H9 (cell line): ENCODE measurements at regions not wholly inside any gene's neighbourhood (a gene's known extent, or its start where the extent isn't known, plus 50 kb on each side); places are given as distances from the start of the nearest gene placed in this dataset.
"Not testable (repeated sequence)": the region's sequence is repeated elsewhere in the genome, so short reads cannot be mapped to it uniquely, and the experiment has no call there.

Experiments
- DNase-seq: peaks from one replicate; pipeline ENCODE4 v3.0.0-alpha.2; 2017
- H2AFZ ChIP-seq: one replicate; pipeline ENCODE4 v1.6.1; 2013; ENCODE audit warnings: mild to moderate bottlenecking, low read length, control low read depth, moderate library complexity
- H2AK5ac ChIP-seq: 2 replicates; pipeline ENCODE4 v1.6.1; 2013; ENCODE audit warnings: low read length, control low read depth, mixed read lengths; ENCODE audit not compliant: insufficient read length
- H2BK120ac ChIP-seq: one replicate; pipeline ENCODE4 v1.6.1; 2013; ENCODE audit warnings: low read depth, mild to moderate bottlenecking, low read length, control low read depth, inconsistent platforms; ENCODE audit not compliant: poor library complexity, severe bottlenecking
- H2BK12ac ChIP-seq: 2 replicates; pipeline ENCODE4 v1.6.1; 2013; ENCODE audit warnings: low read length, control low read depth, mixed read lengths, low read depth; ENCODE audit not compliant: insufficient read length
- H2BK15ac ChIP-seq: 2 replicates; pipeline ENCODE4 v1.6.1; 2013; ENCODE audit warnings: low read depth, low read length, control low read depth
- H2BK20ac ChIP-seq: one replicate; pipeline ENCODE4 v1.6.1; 2013; ENCODE audit warnings: low read depth, mild to moderate bottlenecking, low read length, control low read depth, inconsistent platforms; ENCODE audit not compliant: poor library complexity, severe bottlenecking
- H2BK5ac ChIP-seq: 2 replicates; pipeline ENCODE4 v1.6.1; 2013; ENCODE audit warnings: low read length, control low read depth, mixed read lengths; ENCODE audit not compliant: insufficient read length
- H3K14ac ChIP-seq: 2 replicates; pipeline ENCODE4 v1.6.1; 2013; ENCODE audit warnings: low read length, control low read depth; ENCODE audit not compliant: insufficient read depth
- H3K18ac ChIP-seq: 2 replicates; pipeline ENCODE4 v1.6.1; 2013; ENCODE audit warnings: low read depth, mild to moderate bottlenecking, mixed read lengths, low read length, control low read depth; ENCODE audit not compliant: insufficient read length
- H3K23ac ChIP-seq: 2 replicates; pipeline ENCODE4 v1.6.1; 2013; ENCODE audit warnings: low read length, control low read depth, mixed read lengths, low read depth; ENCODE audit not compliant: insufficient read length
- H3K23me2 ChIP-seq: 2 replicates; pipeline ENCODE4 v1.6.1; 2013; ENCODE audit warnings: low read depth, mild to moderate bottlenecking, mixed read lengths, low read length, control low read depth; ENCODE audit not compliant: insufficient read length, poor library complexity, severe bottlenecking
- H3K27ac ChIP-seq: 2 replicates; pipeline ENCODE4 v1.5.1; 2013; ENCODE audit warnings: low read length, control low read depth, mixed read lengths, low read depth; ENCODE audit not compliant: insufficient read length
- H3K27me3 ChIP-seq: 2 replicates; pipeline ENCODE4 v1.6.1; 2013; ENCODE audit warnings: low read length, control low read depth, inconsistent platforms; ENCODE audit not compliant: insufficient read depth
- H3K4ac ChIP-seq: 2 replicates; pipeline ENCODE4 v1.6.1; 2013; ENCODE audit warnings: low read depth, mild to moderate bottlenecking, control low read depth, inconsistent platforms, low read length, moderate library complexity
- H3K4me1 ChIP-seq: 2 replicates; pipeline ENCODE4 v1.6.1; 2013; ENCODE audit warnings: low read length, control low read depth, inconsistent platforms; ENCODE audit not compliant: insufficient read depth
- H3K4me2 ChIP-seq: 2 replicates; pipeline ENCODE4 v1.6.1; 2013; ENCODE audit warnings: low read length, control low read depth, mixed read lengths; ENCODE audit not compliant: insufficient read length, insufficient read depth
- H3K56ac ChIP-seq: 2 replicates; pipeline ENCODE4 v1.6.1; 2013; ENCODE audit warnings: low read depth, mild to moderate bottlenecking, mixed read lengths, low read length, control low read depth; ENCODE audit not compliant: insufficient read length
- H3K79me1 ChIP-seq: 2 replicates; pipeline ENCODE4 v1.6.1; 2013; ENCODE audit warnings: low read depth, mild to moderate bottlenecking, moderate library complexity, low read length, control low read depth, inconsistent platforms; ENCODE audit not compliant: insufficient read depth, poor library complexity, severe bottlenecking
- H3K79me2 ChIP-seq: 2 replicates; pipeline ENCODE4 v1.6.1; 2013; ENCODE audit warnings: low read length, control low read depth, inconsistent platforms; ENCODE audit not compliant: insufficient read depth
- H3K9ac ChIP-seq: 2 replicates; pipeline ENCODE4 v1.6.1; 2013; ENCODE audit warnings: low read length, control low read depth, mixed read lengths; ENCODE audit not compliant: insufficient read length; ENCODE audit errors: extremely low read depth
- H3K9me3 ChIP-seq: one replicate; pipeline ENCODE4 v1.6.1; 2013; ENCODE audit warnings: low read depth, low read length, inconsistent platforms; ENCODE audit not compliant: control insufficient read depth
- H3T11ph ChIP-seq: one replicate; pipeline ENCODE4 v1.6.1; 2013; ENCODE audit warnings: mild to moderate bottlenecking, low read length, control low read depth, inconsistent platforms
- H4K20me1 ChIP-seq: one replicate; pipeline ENCODE4 v1.6.1; 2013; ENCODE audit not compliant: control insufficient read depth, insufficient read length, insufficient read depth
- H4K5ac ChIP-seq: 2 replicates; pipeline ENCODE4 v1.6.1; 2013; ENCODE audit warnings: low read depth, mild to moderate bottlenecking, mixed read lengths, low read length, control low read depth; ENCODE audit not compliant: insufficient read length
- H4K8ac ChIP-seq: replicated peaks from 2 replicates; pipeline ENCODE4 v1.6.1; 2013; ENCODE audit warnings: low read length, control low read depth, mixed read lengths, low read depth; ENCODE audit not compliant: insufficient read length
- H4K91ac ChIP-seq: 2 replicates; pipeline ENCODE4 v1.6.1; 2013; ENCODE audit warnings: low read depth, mild to moderate bottlenecking, moderate library complexity, mixed read lengths, low read length, control low read depth; ENCODE audit not compliant: insufficient read length
- H3K27ac Mint-ChIP-seq, 3 experiments: 2 replicates in 2 of 3; 3 replicates in 1 of 3; pipeline ENCODE4 v1.8.0; 2020 to 2021; ENCODE audit warnings: mixed read lengths in 3 of 3, mild to moderate bottlenecking in 1 of 3, moderate library complexity in 1 of 3
- H3K27me3 Mint-ChIP-seq: 2 replicates; pipeline ENCODE4 v1.8.0; 2021; ENCODE audit warnings: low read depth, mild to moderate bottlenecking, moderate library complexity, mixed read lengths
- H3K36me3 Mint-ChIP-seq, 3 experiments: 2 replicates in 2 of 3; 3 replicates in 1 of 3; pipeline ENCODE4 v1.8.0; 2020 to 2021; ENCODE audit warnings: low read depth in 3 of 3, mixed read lengths in 3 of 3; ENCODE audit not compliant: insufficient read depth in 1 of 3
- H3K4me1 Mint-ChIP-seq, 2 experiments: 2 replicates each; pipeline ENCODE4 v1.8.0; 2020; ENCODE audit warnings: mixed read lengths in 2 of 2
- H3K4me3 Mint-ChIP-seq, 2 experiments: 2 replicates in 1 of 2; 3 replicates in 1 of 2; pipeline ENCODE4 v1.8.0; 2020 to 2021; ENCODE audit warnings: mild to moderate bottlenecking in 2 of 2, mixed read lengths in 2 of 2, moderate library complexity in 1 of 2
- H3K9me3 Mint-ChIP-seq, 2 experiments: 2 replicates in 1 of 2; 3 replicates in 1 of 2; pipeline ENCODE4 v1.8.0; 2020; ENCODE audit warnings: mild to moderate bottlenecking in 2 of 2, mixed read lengths in 2 of 2, moderate library complexity in 1 of 2
- WGBS: extraction: QIAGEN DNeasy Blood & Tissue Kit; methylation state at CpG from one replicate; pipeline ENCODE4 v1.1.7; 2013; ENCODE audit warnings: missing lambda C conversion rate, low lambda C conversion rate, mixed read lengths; ENCODE audit not compliant: insufficient read length; ENCODE audit errors: extremely low coverage; 5-methylcytosine and 5-hydroxymethylcytosine counted together
- TF ChIP-seq, protein P1 (sequence below): fragments of 200-600 bp; sonication (generic); conservative IDR thresholded peaks from 3 replicates; pipeline ENCODE4 v1.8.0; 2021; ENCODE audit warnings: antibody characterized with exemption, mild to moderate bottlenecking

GRCh38 chr3:35307296-35307695 is 332.0 kb upstream of the ARPP21 start:
- no peak overlapping the region for H3K23ac ChIP-seq
- no peaks in the 10 kb centered on the region for H3K27me3 Mint-ChIP-seq
- no peak overlapping the region for H2BK20ac ChIP-seq

DNA sequence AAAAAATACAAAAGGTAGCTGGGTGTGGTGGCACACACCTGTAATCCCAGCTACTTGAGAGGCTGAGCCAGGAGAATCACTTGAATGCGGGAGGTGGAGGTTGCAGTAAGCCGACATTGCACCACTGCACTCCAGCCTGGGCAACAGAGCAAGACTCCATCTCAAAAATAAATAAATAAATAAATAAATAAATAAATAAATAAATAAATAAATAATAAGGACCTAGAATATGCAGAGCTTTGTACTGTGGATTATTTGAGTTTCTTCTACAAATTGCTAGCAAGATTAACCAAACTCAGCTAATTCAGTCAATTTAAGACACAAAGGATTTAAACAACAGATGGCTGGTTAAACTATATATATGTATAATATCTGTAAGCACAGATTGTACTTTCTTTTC is 322.5 kb upstream of the ARPP21 start:
- H2AK5ac ChIP-seq, result not testable (repeated sequence)

More at GRCh38 chr3:35307296-35307695, 332.0 kb upstream of the ARPP21 start:
- Histone ChIP-seq H2BK120ac (no peak overlapping the region), H3K4me1 (no peaks in the 10 kb centered on the region), H3K4ac (no peak overlapping the region), H3K79me2 (no peaks in the 10 kb centered on the region), H3K23me2 (no peaks in the 10 kb centered on the region), H3K14ac (no peak overlapping the region), H3K79me1 (no peaks in the 10 kb centered on the region), H2BK15ac (no peak overlapping the region; the same call in 1 of the 2 replicates), H3K27ac (no peak overlapping the region), H3K27me3 (no peaks in the 10 kb centered on the region), H3K18ac (no peak overlapping the region), H4K8ac (no peak overlapping the region), H2AFZ (no peak overlapping the region), H3K9me3 (no peaks in the 10 kb centered on the region), H2BK5ac (no peak overlapping the region), H4K91ac (no peak overlapping the region), H3K9ac (no peak overlapping the region), H2BK12ac (no peak overlapping the region), H4K5ac (no peak overlapping the region), H2AK5ac (no peak overlapping the region), H4K20me1 (no peaks in the 10 kb centered on the region), H3K56ac (no peak overlapping the region), H3T11ph (no peak overlapping the region), H3K4me2 (no peak overlapping the region)
- no peak for DNase-seq
- TF ChIP-seq, protein P1, sequence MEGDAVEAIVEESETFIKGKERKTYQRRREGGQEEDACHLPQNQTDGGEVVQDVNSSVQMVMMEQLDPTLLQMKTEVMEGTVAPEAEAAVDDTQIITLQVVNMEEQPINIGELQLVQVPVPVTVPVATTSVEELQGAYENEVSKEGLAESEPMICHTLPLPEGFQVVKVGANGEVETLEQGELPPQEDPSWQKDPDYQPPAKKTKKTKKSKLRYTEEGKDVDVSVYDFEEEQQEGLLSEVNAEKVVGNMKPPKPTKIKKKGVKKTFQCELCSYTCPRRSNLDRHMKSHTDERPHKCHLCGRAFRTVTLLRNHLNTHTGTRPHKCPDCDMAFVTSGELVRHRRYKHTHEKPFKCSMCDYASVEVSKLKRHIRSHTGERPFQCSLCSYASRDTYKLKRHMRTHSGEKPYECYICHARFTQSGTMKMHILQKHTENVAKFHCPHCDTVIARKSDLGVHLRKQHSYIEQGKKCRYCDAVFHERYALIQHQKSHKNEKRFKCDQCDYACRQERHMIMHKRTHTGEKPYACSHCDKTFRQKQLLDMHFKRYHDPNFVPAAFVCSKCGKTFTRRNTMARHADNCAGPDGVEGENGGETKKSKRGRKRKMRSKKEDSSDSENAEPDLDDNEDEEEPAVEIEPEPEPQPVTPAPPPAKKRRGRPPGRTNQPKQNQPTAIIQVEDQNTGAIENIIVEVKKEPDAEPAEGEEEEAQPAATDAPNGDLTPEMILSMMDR, result no peak
- H3K27ac Mint-ChIP-seq, result no peak overlapping the region
- no peaks in the 10 kb centered on the region for H3K9me3 Mint-ChIP-seq
- H3K36me3 Mint-ChIP-seq, result no peaks in the 10 kb centered on the region
- WGBS, result no CpG with 5 or more reads among the region's 2 CpGs
- no peak overlapping the region for H3K4me3 Mint-ChIP-seq
- no peaks in the 10 kb centered on the region for H3K4me1 Mint-ChIP-seq

More for the DNA sequence above, 322.5 kb upstream of the ARPP21 start:
- not testable (repeated sequence) for H3K23ac ChIP-seq, H2BK20ac ChIP-seq, H4K91ac ChIP-seq, H3K9me3 ChIP-seq, H3K27me3 Mint-ChIP-seq, H3K4me1 ChIP-seq, H2AFZ ChIP-seq, H3K4me2 ChIP-seq, H3K36me3 Mint-ChIP-seq, H3K27ac ChIP-seq, H3K79me2 ChIP-seq, H3K4me3 Mint-ChIP-seq, H2BK5ac ChIP-seq, H3K14ac ChIP-seq, H3K9ac ChIP-seq, H2BK15ac ChIP-seq, H3K9me3 Mint-ChIP-seq, H3T11ph ChIP-seq, H3K27me3 ChIP-seq, H3K23me2 ChIP-seq, H3K79me1 ChIP-seq, H4K8ac ChIP-seq, H2BK120ac ChIP-seq, H4K5ac ChIP-seq, H3K4ac ChIP-seq, DNase-seq, H3K27ac Mint-ChIP-seq, H3K56ac ChIP-seq, H3K18ac ChIP-seq, H4K20me1 ChIP-seq, H2BK12ac ChIP-seq
- WGBS, result no CpG with 5 or more reads among the region's 2 CpGs
- H3K4me1 Mint-ChIP-seq, result peaks cover 14% of the 10 kb centered on the region in 2 experiments
